ENCODE measurements at regions not wholly inside any gene's neighbourhood (a gene's known extent, or its start where the extent isn't known, plus 50 kb on each side); places are given as distances from the start of the nearest gene placed in this dataset.

GRCh38 chr22:49142891-49143290 lies 684.8 kb downstream of the BRD1 start:
- no peak overlapping the region for H3K4me3 ChIP-seq (ENCODE audit: low read length)
- no peak for DNase-seq (ENCODE audit: low read depth)
- no peak for TF ChIP-seq CTCF (IDR thresholded peaks at IDR 0.05; ENCODE audit: insufficient read depth, low read depth, low read length, missing control alignments)

- no peak for DNase-seq (ENCODE audit: low read depth)
- no peak overlapping the region for H3K4me3 ChIP-seq (ENCODE audit: low read length)
- TF ChIP-seq CTCF (IDR thresholded peaks at IDR 0.05; ENCODE audit: insufficient read depth, low read depth, low read length, missing control alignments), result no peak
Measured at GRCh38 chr22:49142296-49142695, 685.4 kb downstream of the BRD1 start.

- TF ChIP-seq CTCF (IDR thresholded peaks at IDR 0.05; ENCODE audit: insufficient read depth, low read depth, low read length, missing control alignments), result no peak
- no peak for DNase-seq (ENCODE audit: low read depth)
- H3K4me3 ChIP-seq (ENCODE audit: low read length), result no peak overlapping the region
Measured at GRCh38 chr22:49141761-49142160, 685.9 kb downstream of the BRD1 start.

- no peak overlapping the region for H3K4me3 ChIP-seq (ENCODE audit: low read length)
- DNase-seq (ENCODE audit: low read depth), result no peak
- no peak for TF ChIP-seq CTCF (IDR thresholded peaks at IDR 0.05; ENCODE audit: insufficient read depth, low read depth, low read length, missing control alignments)
Measured at GRCh38 chr22:49140911-49141665, 686.6 kb downstream of the BRD1 start.

GRCh38 chr22:49139492-49140151 lies 688.1 kb downstream of the BRD1 start:
- no peak overlapping the region for H3K4me3 ChIP-seq (ENCODE audit: low read length)
- no peak for TF ChIP-seq CTCF (IDR thresholded peaks at IDR 0.05; ENCODE audit: insufficient read depth, low read depth, low read length, missing control alignments)
- DNase-seq (ENCODE audit: low read depth), result no peak

GRCh38 chr22:49138250-49138790 lies 689.4 kb downstream of the BRD1 start:
- no peak overlapping the region for H3K4me3 ChIP-seq (ENCODE audit: low read length)
- no peak for TF ChIP-seq CTCF (IDR thresholded peaks at IDR 0.05; ENCODE audit: insufficient read depth, low read depth, low read length, missing control alignments)
- DNase-seq (ENCODE audit: low read depth), result no peak

Data from epithelial cell of esophagus (primary cell).